ENCODE measurements at regions not wholly inside any gene's neighbourhood (a gene's known extent, or its start where the extent isn't known, plus 50 kb on each side); places are given as distances from the start of the nearest gene placed in this dataset.

- no peak for TF ChIP-seq ZFX (IDR thresholded peaks at IDR 0.05)
- TF ChIP-seq JUND (IDR thresholded peaks at IDR 0.05) = no peak
- TF ChIP-seq SRF (IDR thresholded peaks at IDR 0.05; ENCODE audit: low read depth) = no peak
- TF ChIP-seq POLR2AphosphoS5 (IDR thresholded peaks at IDR 0.05; ENCODE audit: low read depth, low read length) = no peak
- TF ChIP-seq ZNF274 (IDR thresholded peaks at IDR 0.05; ENCODE audit: low read depth, low read length) = no peak
- no peak for TF ChIP-seq FOSL1 (IDR thresholded peaks at IDR 0.05; ENCODE audit: low read depth)
- TF ChIP-seq TCF7L2 (IDR thresholded peaks at IDR 0.05; ENCODE audit: borderline replicate concordance, extremely low read depth, insufficient read depth, insufficient read length) = no peak
- TF ChIP-seq ZBTB33 (IDR thresholded peaks at IDR 0.05; ENCODE audit: extremely low read depth, insufficient replicate concordance, low read length) = no peak
- TF ChIP-seq EGR1 (IDR thresholded peaks at IDR 0.05; ENCODE audit: low read depth) = no peak
- no peak for TF ChIP-seq YY1 (IDR thresholded peaks at IDR 0.05; ENCODE audit: extremely low read depth, insufficient replicate concordance, low read depth, low read length)
- no peak for TF ChIP-seq CTCF (IDR thresholded peaks at IDR 0.05 in 2 of 3, conservative IDR thresholded peaks at IDR 0.05 in 1 of 3; ENCODE audit: borderline replicate concordance in 1 of 3, insufficient read depth in 1 of 3, low read depth in 2 of 3, low read length in 2 of 3)
- no peak for TF ChIP-seq ATF3 (IDR thresholded peaks at IDR 0.05)
- TF ChIP-seq RAD21 (IDR thresholded peaks at IDR 0.05; ENCODE audit: low read depth) = no peak
- TF ChIP-seq EZH2phosphoT487 (IDR thresholded peaks at IDR 0.05; ENCODE audit: borderline replicate concordance) = no peak
- TF ChIP-seq ELF1 (IDR thresholded peaks at IDR 0.05; ENCODE audit: borderline replicate concordance, low read depth) = no peak
- no TSS peak for BruUV-seq (replicated peaks)
- no peaks in the 10 kb centered on the region for H4K20me1 ChIP-seq (ENCODE audit: insufficient read depth)
- ChIA-PET POLR2A (no interaction called here), RAD21 (ENCODE audit: low non-redundant PET in 1 of 2, low total read pairs in 2 of 2, uncharacterized antibody in 2 of 2, unreplicated experiment in 2 of 2) (no interaction called here), CTCF (no interaction called here)
- no peaks in the 10 kb centered on the region for H3K4me1 ChIP-seq (ENCODE audit: control insufficient read depth in 1 of 2, insufficient read depth in 2 of 2, low read length in 2 of 2)
- H3K27me3 ChIP-seq (ENCODE audit: insufficient read depth, low read length) = no peaks in the 10 kb centered on the region
- H3K79me2 ChIP-seq (ENCODE audit: insufficient read depth, low read length) = no peaks in the 10 kb centered on the region
- no peak overlapping the region for H3K9ac ChIP-seq (ENCODE audit: low read length)
- no peak overlapping the region for H2AFZ ChIP-seq (ENCODE audit: low read depth, low read length, poor library complexity, severe bottlenecking)
- H3K27ac ChIP-seq (ENCODE audit: low read depth, low read length) = no peak overlapping the region
- H3K36me3 ChIP-seq (ENCODE audit: control insufficient read depth in 1 of 2, insufficient read depth in 2 of 2, low read length in 2 of 2) = no peaks in the 10 kb centered on the region
- DNase-seq (ENCODE audit: low read depth, low spot score) (no peak), ATAC-seq (no peak)
- peaks cover 0 to 8% of the 10 kb centered on the region in 2 experiments; a peak in 1 of 4 replicates for H3K9me3 ChIP-seq (ENCODE audit: control insufficient read depth in 1 of 2, insufficient read depth in 1 of 2, low read depth in 1 of 2, low read length in 2 of 2)
- no peak overlapping the region for H3K4me3 ChIP-seq (replicated peaks in 1 of 2; ENCODE audit: low read depth in 1 of 2, low read length in 2 of 2)
- H3K9me2 ChIP-seq (ENCODE audit: insufficient read depth) = no peaks in the 10 kb centered on the region
- intact Hi-C loops (cut with micrococcal nuclease) = no loop called here
- no peak overlapping the region for H3K4me2 ChIP-seq (ENCODE audit: low read length)
These were observed 367.3 kb downstream of the PTPRU start for GRCh38 chr1:29603622-29604021.

Measured in HCT116 (cell line).